SHP77 (cell line): ENCODE measurements at regions not wholly inside any gene's neighbourhood (a gene's known extent, or its start where the extent isn't known, plus 50 kb on each side); places are given as distances from the start of the nearest gene placed in this dataset.

Source experiments
- DNase-seq, 2 experiments: peaks; one replicate each; lab custom pipeline; 2025; lab: John Stamatoyannopoulos, UW

DNA sequence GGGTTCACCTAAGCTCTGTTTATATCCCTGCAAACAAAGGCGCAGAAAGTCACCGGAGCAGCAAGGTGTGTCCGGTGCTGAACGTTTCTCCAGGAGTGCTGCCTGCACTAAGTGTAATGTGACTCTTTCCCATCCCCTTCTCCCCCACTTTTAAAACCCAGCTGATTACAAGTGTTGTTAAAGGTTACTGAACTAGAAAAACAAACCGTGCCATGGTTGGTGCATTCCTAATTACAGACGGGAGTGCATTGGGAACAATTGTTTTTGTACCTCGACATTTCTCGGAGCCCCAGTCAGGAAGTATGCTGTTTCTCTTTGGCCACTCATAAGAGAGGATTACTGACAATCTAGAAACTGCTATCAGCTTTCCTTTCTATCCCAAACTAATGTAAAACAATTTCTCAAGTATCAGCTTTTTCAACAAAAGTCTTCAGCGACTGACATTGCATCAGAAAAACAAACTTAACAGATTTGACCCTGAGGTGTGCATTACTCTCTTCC lies 441.0 kb upstream of the SALL1 start:
- no peak for DNase-seq

DNA sequence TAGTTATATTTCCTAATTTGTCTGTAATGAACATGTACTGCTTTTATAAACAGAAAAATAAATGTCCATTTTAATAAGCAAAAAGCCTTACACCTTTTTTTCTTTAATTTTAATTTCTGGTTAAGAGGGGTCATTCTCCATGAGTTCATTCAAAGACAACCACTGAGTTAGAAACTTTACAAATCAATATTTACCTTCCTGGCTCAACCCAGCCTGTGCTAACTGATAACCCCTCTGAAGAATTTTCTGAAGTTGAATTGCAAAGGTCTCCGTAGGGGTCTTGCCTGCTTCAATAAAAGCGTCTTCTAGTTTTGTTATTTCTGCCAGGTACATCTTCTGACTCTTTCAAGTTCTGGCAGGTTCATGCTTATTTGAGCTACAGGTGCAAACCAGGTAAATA lies 440.4 kb upstream of the SALL1 start:
- DNase-seq = no peak

DNA sequence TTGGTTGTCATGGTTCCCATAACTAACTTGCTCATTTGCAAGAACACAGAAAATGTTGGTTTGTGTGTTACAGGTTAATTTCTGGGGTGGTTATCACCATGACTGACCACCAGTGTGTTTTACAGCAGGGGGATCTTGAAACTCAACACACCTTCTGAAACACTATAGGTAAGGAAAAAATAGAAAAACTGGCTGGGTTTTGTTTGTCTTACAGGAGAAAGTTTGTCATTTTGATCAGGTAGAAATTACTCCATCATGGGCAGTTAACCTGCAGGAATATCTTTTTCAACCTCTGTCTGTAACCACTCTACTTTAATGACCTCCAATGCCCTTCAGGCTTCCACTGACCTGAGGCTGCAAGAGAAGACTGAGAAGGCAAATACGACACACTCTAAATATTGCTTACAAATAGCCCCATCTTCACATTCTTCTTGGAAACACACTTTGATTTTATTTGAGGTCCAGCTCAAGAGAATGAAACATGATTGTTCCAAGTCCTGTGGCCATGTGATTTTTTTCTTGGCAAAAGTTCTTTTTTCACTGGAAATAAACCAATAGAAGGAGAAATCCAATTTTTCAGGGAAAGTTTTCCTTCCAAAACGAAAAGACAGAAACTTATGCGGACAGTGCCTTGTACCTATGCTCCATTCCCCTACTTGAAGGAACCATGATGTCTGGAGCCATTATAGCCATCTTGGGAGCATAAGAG lies 428.7 kb upstream of the SALL1 start:
- DNase-seq = no peak

DNA sequence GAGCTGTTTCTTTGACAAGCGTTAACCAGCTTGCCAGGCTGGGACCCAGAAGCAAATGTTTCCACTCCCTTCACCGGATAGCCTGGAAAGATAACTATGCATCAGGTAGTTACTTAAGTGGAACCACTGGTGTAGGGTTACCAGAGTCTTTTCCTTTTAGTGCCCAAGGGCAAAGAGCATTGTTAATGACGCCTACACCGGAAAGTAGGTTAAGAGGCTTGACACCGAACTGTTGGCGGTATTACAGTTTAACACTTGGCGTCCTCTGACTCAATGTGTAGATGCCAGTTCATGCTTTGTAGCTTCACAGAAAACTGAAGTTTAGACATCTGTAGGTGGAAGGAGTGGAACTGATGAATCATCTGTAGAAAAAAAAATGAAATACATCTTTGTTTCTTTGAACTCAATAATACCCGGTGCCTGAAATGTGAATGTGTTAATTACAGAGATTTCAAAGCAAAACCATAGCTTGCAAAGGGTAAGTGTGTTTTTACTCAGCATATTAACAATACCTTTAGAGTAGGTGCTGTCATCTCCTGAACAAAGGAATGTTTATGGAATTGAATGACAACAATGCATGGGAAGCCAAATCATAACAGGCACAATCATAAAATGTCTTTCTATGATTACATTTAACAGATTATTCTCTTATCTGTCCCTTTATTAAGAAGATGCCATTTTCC lies 426.7 kb upstream of the SALL1 start:
- no peak for DNase-seq

DNA sequence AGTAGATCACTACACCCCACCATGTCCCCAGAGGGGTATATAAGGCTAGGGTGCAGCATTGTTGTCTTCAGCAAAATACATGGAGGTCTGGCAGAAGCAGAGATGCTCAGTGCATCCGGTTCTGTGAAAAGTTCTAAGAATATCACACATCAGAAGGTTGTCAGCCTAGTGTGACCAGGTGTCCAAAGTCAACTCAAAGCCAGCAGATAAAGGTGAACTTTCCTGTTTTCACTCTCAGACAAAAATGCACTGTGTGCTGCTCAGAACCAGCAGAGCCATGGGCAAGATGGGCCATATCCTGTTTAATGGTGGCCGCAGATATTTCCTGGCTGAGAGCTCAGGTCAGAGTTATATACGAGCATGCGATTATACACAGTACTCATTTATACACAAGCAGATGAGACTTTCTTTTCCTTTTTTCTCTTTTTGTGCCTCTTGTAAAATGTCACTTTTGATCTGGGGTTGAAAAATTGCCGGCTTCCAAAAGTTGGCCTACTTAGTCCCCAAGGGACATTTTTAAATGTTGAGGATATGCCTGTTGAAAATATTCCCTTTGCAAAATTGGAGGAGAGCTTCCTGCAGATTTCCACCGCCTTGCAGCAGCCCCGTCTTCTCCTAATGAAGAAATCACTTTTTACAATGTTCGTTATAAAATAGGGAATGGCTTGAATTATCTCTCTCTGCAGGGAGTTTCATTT lies 425.6 kb upstream of the SALL1 start:
- no peak for DNase-seq

DNA sequence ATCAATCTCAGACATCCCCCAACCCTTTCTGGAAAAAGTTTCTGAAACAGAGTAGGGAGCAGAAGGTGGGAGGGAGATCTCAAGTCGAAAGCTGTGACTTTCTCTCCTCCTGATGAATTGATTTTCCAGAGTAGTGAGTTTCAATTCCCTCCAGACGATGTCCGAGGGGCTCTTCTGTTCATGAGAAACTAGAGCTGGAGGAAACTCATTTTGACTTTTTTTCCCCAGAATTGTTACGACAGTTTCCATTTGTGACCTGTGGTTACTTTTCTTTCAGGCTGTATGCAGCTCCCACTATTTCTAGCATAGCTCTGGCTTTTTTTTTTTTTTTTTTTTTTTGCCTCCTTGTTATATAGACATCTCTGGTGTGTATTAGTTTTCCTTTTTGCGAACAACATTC lies 422.1 kb upstream of the SALL1 start:
- DNase-seq = no peak

DNA sequence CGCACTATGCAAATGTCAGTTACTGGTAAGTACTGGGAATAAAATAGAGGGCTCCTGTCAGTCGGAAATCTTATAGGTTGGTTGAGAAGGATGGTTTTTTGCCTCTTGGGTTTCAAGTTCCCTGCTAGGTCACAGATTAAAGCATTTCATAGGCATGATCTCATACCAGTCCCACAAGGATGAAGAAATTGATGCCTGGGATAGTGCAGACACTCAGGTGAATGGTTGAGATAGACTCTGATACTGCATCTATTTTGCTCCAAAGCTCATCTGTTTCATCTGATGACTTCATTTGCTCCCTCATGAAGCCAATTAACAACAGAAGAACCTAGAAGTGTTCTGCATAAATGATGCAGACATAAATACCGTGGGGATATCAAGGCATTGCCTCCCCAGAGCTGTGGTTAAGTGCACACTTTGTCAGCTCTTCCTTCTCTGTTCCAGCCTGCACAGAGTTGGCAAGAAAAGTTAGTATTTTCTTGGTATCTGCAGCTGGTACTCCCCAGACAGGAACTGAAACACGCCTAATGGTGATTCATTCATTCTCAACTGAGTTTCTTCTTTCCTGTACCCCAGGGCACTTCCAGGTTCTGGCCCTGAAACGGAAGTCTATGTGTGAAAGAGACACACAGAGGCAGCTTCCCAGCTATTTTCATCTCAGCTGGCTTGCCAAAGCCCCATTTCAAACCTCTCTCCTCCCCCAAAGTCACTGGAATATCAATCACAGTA lies 418.3 kb upstream of the SALL1 start:
- DNase-seq = no peak

DNA sequence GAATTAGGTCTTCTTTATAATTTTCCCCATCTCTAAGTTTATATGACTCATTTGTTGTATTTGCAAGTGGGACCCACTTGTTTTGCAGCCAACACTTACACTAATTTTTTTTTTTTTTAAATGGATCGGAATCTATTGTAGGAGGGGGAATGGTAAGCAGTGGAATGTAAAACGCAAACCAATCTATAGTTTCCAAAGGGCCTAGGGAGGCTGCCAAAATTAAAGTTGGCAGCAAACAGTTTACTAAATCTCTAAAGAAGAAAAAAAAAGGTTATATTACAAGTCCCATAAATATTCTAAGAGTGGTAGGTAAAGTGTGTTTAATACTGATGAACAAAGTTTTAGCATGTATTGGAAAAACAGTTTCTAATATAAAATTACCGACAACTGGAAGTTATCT lies 416.8 kb upstream of the SALL1 start:
- no peak for DNase-seq

DNA sequence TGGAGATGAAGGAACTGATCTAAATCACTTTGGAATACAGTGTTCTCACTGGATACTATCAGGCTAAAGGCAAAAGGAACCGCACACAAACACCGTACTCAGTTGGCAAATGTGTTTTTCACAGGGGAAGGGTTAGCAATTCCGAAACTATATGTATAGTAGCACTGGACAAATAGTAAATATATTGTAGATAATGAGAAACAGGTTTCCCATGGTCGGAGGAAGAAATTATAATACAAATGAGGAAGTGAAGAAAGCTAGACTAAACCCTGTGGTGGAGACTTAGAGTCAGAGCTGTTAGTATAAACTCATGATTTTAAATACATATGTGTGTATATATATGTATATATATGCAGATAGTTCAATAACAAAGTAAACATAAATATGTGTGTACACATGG lies 414.1 kb upstream of the SALL1 start:
- no peak for DNase-seq

DNA sequence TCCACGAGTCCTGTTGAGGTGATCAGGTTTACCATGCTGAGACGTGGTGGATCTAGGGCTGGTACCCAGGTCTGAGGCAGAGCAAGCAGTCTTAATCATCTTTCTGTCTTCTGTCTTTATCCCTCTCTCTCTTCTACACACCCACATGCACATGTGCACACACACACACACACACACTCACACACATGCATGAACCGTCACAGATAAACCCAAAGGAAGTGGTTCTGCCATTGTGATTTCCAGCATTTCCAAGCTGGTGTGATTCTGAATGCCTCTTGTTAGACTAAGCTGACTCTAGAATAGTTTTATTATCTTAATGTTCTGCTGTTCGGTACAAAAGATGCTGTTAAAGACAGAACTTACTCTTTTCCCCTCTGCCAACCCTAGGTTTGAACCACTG lies 411.8 kb upstream of the SALL1 start:
- no peak for DNase-seq

DNA sequence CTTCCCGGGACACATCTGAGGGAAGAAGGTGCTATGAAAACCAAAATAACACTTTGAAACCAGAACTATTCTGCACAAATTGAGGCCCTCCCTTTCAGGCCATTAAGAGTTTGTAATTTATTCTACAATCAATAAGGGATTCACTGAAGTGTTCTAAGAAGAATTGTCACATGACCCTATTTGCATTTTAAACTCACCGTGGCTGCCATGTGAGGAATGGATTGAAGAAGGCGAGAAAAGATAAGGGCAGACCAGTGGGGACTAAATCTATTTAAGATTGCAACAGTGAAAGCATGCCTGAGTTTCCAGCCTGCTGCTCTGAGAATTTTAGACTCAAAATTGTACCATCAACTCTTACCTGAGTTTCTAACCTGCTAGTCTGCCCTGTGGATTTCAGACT lies 408.8 kb upstream of the SALL1 start:
- no peak for DNase-seq

DNA sequence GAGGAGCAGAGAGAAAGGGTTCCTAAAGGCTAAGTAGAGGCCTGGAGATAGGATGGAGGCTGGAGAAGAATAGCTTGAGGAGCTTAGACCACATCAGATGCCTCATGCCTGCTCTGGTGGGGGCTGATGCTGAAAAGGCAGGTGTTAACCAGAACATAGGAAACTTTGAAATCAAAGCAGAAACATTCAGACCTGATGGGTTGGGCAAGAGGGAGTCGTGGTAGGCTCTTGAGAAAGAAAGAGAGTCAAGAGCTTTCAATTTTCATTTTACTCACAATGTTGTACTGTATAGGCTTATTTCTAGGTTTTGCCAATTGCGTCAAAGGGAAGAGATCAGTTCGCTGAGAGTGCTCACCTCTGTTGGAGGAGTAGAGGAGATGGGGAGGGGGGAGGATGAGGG lies 406.6 kb upstream of the SALL1 start:
- DNase-seq = no peak

DNA sequence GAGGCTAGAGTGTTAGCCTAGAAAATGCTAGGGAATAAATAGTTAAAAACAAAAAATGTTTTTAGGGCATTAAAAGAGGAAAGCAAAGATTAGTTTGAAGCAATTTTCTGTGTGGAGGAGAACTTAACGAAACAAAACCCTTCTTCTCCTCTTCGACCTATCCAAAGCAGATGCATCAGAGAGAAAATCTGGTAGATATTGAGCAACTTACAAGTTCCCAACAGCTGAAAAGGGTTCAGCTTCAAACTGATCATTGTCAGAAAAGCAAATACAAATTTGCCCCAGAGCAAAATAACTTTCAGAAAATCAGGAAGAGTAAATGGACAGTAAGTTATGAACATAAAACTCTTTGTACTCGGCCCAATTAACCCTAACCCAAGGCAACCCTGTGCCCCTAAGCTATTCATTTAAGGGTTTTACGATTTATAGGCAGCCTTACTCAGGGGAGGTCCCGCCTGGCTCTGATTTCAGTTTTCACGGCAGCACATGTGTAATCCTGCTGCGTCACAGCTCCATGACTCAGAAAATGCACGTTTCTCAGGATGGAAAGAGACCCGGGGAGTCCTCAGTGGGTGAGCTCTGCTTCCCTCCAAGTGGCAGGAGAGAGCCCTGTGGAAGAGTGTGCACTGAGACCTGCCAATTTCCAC lies 405.7 kb upstream of the SALL1 start:
- DNase-seq = peak in 1 of 2 experiments; percentile 12

DNA sequence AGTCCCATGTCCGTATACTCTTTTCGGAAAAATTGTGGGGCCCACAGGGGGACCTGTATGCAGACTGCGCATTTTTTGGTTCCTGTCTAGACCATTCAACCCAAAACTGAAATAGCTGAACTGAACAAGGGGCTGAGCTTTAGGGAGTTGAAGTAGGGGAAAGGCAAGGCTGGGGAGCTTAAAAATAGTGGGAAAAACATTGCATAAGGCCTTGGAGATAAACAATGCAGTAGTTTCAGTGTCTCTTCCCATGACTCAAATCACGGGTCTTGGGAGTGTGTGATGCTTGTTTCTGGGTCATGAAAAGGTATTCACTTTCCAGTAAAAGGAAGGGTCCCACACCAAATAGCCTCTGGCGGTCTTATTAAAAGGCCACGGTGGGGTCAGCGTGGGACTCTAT lies 402.8 kb upstream of the SALL1 start:
- DNase-seq = no peak

DNA sequence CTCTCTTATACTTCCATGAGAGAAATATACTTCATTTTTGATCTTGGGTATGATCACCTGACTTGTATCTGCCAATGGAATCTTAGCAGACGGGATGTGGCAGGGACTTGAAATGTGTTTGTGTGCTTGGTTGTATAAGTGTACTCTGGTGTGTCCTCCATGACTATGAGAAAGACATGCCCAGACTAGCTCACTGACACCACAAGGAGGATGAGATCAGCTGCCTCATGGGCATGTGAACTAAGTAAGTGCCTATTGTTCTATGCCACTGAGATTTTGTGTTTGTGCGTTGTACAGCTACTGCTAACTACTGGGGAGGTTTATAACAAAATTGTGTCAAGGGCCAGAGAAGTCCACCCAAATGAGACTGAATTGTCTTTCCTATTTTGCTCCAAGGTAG lies 402.2 kb upstream of the SALL1 start:
- no peak for DNase-seq

DNA sequence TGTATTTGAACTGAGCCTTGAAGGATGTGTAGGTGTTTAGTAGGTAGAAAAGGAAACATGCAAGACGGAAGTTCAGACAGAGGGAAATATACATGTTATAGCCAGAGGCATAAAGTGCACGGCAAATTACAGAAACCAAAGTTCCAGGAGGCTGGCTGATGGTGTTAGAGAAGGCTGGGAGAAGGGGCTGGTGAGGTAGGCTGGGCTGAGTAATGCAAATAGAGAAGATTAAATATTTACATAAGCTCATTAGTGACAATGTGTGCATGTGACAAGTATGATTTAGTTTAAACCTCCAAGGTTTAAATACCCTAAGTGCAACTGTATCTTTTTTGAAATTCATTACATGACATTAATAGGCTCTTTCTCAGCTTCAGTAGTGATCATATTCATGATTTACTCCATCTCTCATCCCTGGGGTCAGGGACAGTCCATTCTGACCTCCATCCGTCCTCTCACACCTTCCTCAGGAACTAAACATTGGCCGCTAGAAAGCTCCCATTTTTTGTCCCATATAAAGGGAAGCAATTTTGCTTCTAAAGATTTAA lies 399.8 kb upstream of the SALL1 start:
- peak in 1 of 2 experiments; percentile 18 for DNase-seq

DNA sequence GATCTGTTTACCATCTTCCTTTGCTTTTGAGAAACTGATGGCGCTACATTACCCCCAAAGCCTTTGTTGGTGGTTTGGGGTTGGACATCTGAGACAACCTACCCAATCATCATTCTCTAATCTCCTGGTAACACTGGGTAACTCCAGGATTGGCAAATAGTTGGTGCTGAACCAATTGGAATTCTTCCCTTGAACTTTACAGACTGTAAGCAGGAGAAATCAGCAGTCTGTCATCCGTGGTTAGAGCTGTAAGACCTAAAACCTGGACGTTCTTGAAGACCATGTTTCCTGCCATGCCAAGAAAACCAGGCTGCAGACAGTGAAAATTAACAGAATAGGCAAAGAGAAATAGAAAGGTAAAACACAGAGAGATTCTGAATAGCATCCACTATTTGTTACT lies 398.8 kb upstream of the SALL1 start:
- no peak for DNase-seq

DNA sequence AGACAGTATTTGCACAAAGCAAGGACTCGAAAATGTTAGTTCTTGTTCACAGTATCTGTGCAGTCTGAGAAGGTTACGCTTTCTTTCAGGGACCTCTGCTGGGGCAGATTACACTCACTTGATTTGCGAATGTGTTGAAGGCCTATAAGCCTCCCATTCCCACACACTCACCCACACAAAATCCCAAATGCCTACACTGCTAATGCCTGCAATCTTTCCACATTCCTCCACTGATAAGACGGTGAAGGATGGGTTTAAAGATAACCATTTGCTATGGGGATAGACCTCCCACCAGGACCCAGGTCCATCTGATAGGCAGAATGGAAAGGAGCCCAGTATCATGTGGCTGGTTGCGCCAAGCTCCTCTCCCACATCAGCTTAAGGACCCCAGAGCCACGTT lies 394.9 kb upstream of the SALL1 start:
- no peak for DNase-seq

DNA sequence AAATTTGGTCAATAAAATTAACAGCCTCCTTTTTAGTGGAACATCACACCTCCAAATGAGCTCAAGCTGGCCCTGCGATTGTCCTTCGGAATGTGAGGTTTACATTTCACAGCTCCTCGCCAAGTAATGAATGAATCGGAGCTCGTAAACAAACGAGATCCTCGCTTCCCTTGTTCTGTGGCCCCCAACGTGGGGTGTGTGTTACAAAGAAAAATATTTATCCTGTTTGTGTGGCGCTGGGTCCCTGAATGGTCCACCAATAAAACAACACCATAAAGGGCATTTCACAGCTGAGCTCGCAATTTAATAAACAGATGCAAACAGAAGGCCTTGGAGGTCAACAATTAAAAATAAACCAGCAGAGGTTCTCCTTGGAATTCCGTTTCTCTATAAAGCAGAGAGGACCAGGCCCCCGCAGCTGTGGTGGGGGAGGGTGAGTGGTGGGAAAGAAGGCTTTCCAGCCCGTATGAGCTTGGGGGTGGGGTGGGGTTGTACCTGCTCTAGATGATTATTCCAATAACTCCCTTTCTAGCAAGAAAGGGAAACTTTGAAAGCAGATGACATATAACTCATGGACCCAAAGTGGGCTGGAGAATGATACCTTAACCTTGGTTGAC lies 393.9 kb upstream of the SALL1 start:
- DNase-seq = no peak

DNA sequence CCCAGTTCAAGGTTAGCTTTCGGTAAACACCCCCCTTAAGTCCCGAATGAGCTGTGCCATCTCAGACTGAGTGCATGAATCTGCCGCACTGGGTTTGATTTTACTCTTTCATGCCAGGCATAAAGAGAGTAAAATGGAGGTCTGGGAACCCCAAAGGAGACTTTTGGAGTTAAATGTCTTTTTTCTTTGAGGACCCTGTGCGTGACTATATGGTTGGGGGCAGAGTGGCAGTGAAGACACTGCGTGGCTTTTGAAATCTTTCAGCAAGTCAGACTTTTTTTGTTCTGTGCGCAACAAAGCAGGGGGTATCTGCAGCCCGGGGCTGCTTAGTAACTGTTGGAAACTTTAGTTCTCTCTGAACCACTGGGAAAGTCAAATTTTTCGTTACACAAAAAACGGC lies 392.9 kb upstream of the SALL1 start:
- no peak for DNase-seq
